Tibial nerve (tissue), 4 donors: ENCODE measurements at regions not wholly inside any gene's neighbourhood (a gene's known extent, or its start where the extent isn't known, plus 50 kb on each side); places are given as distances from the start of the nearest gene placed in this dataset.

Experiments used
- EP300 ChIP-seq, 2 donors: sonication (generic); formaldehyde crosslinking; IDR thresholded peaks; one replicate each; pipeline ENCODE4 v1.6.1; 2017; ENCODE audit warnings: antibody characterized with exemption in 2 of 2, mild to moderate bottlenecking in 1 of 2
- POLR2A ChIP-seq, 2 donors: fragments of 450-650 bp; IDR thresholded peaks; one replicate each; pipeline ENCODE4 v1.6.1; 2017; ENCODE audit warnings: antibody characterized with exemption in 2 of 2, mild to moderate bottlenecking in 2 of 2, moderate library complexity in 2 of 2
- TF ChIP-seq, protein P1 (sequence below), 5 experiments: fragments of 200-600 bp in 3 of 5; fragments of 450-650 bp in 2 of 5; sonication (generic) in 3 of 5; IDR thresholded peaks; one replicate each; pipeline ENCODE4 v1.5.1; 2016 to 2019; ENCODE audit warnings: antibody characterized with exemption in 5 of 5, mild to moderate bottlenecking in 3 of 5, moderate library complexity in 2 of 5

DNA sequence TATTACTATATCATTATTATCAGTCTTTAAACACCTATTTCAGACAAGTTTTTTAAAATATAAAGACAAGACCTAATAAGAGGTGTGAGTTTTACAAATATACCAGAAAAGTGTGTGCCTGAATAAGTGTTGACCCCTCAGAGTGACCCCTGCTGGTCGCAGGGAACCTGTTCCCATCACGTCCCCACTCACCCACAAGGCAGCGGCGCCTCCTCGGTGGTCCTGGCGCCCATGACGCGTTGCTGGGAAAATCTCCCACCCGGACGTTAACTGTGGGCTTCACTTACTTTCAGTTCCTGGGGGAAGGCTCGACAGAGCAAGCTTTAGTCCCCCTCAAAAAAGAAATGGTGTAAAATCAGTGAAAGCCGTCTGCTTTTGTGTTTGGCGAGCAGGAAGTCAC lies 93.5 kb downstream of the TMEM18 start:
- TF ChIP-seq POLR2A (IDR thresholded peaks at IDR 0.05): no peak
- TF ChIP-seq, protein P1, sequence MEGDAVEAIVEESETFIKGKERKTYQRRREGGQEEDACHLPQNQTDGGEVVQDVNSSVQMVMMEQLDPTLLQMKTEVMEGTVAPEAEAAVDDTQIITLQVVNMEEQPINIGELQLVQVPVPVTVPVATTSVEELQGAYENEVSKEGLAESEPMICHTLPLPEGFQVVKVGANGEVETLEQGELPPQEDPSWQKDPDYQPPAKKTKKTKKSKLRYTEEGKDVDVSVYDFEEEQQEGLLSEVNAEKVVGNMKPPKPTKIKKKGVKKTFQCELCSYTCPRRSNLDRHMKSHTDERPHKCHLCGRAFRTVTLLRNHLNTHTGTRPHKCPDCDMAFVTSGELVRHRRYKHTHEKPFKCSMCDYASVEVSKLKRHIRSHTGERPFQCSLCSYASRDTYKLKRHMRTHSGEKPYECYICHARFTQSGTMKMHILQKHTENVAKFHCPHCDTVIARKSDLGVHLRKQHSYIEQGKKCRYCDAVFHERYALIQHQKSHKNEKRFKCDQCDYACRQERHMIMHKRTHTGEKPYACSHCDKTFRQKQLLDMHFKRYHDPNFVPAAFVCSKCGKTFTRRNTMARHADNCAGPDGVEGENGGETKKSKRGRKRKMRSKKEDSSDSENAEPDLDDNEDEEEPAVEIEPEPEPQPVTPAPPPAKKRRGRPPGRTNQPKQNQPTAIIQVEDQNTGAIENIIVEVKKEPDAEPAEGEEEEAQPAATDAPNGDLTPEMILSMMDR (IDR thresholded peaks at IDR 0.05): no peak
- no peak for TF ChIP-seq EP300 (IDR thresholded peaks at IDR 0.05)
